Mononuclear cell (primary cell): ENCODE measurements at regions not wholly inside any gene's neighbourhood (a gene's known extent, or its start where the extent isn't known, plus 50 kb on each side); places are given as distances from the start of the nearest gene placed in this dataset.
"Not testable (repeated sequence)": the region's sequence is repeated elsewhere in the genome, so short reads cannot be mapped to it uniquely, and the experiment has no call there.

Source experiments
- H3K27me3 ChIP-seq: 2 replicates; pipeline ENCODE4 v1.6.0; 2011; ENCODE audit warnings: low read length, control low read depth; ENCODE audit not compliant: insufficient read depth
- H3K4me1 ChIP-seq: 2 replicates; pipeline ENCODE4 v1.5.1; 2011; ENCODE audit warnings: mild to moderate bottlenecking, low read length, control low read depth; ENCODE audit not compliant: insufficient read depth
- H3K4me3 ChIP-seq: 2 replicates; pipeline ENCODE4 v1.5.1; 2011; ENCODE audit warnings: mild to moderate bottlenecking, low read length, moderate library complexity
- H3K9me3 ChIP-seq: 2 replicates; pipeline ENCODE4 v1.5.1; 2011; ENCODE audit warnings: low read depth, mild to moderate bottlenecking, control low read depth, low read length

DNA sequence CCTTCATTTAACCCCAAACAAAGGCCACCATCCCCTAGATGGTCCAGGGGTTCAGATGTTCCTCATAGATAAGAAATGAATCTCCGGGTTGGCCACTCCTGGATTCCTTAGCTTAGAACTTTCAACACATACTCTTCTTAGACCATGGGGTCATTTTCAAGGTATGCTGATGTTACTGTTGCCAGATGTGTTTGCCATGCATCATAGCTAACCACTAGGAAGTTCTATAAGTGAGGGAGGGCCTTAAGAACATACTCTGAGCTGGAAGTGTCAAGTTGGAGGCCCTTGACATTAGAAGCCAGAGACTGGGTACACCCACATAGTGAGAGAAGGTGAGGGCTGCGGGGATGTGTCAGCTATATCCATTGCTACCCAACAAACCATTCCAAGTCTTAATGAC lies 62.7 kb upstream of the SPDYE9 start:
- not testable (repeated sequence) for H3K4me1 ChIP-seq, H3K4me3 ChIP-seq, H3K27me3 ChIP-seq, H3K9me3 ChIP-seq

GRCh38 chr7:73147681-73148080 lies 61.8 kb upstream of the SPDYE9 start:
- H3K27me3 ChIP-seq, H3K4me3 ChIP-seq, H3K4me1 ChIP-seq, H3K9me3 ChIP-seq: not testable (repeated sequence)

GRCh38 chr7:73143993-73144392 lies 58.2 kb upstream of the SPDYE9 start:
- not testable (repeated sequence) for H3K4me1 ChIP-seq, H3K4me3 ChIP-seq, H3K9me3 ChIP-seq, H3K27me3 ChIP-seq

GRCh38 chr7:73137922-73138321 lies 52.1 kb upstream of the SPDYE9 start:
- H3K4me1 ChIP-seq, H3K9me3 ChIP-seq, H3K27me3 ChIP-seq, H3K4me3 ChIP-seq: not testable (repeated sequence)
